K562 (cell line): ENCODE measurements at regions not wholly inside any gene's neighbourhood (a gene's known extent, or its start where the extent isn't known, plus 50 kb on each side); places are given as distances from the start of the nearest gene placed in this dataset.

Source experiments
- GABPB1 ChIP-seq: sonication (generic); formaldehyde crosslinking; IDR thresholded peaks from 2 replicates; pipeline ENCODE4 v1.8.0; 2022; ENCODE audit warnings: mild to moderate bottlenecking, missing genetic modification reagents
- HOXB6 ChIP-seq: fragments of 250-450 bp; sonication (Bioruptor Pico); IDR thresholded peaks from 2 replicates; pipeline ENCODE4 v1.5.1; 2022; ENCODE audit warnings: mild to moderate bottlenecking, borderline replicate concordance
- IRF2 ChIP-seq: sonication (generic); formaldehyde crosslinking; IDR thresholded peaks from 2 replicates; pipeline ENCODE4 v1.8.1; 2022; ENCODE audit warnings: mild to moderate bottlenecking, missing genetic modification reagents
- MYC ChIP-seq, 2 experiments: fragments of 250-450 bp in 1 of 2; sonication (Bioruptor Pico) in 1 of 2; IDR thresholded peaks; 2 replicates each; pipeline versions ENCODE4 v1.5.1 to v1.6.1; 2012 to 2021; ENCODE audit warnings: low read depth in 2 of 2, borderline replicate concordance in 1 of 2, improper control_type of control experiment in 1 of 2, low read length in 1 of 2, mild to moderate bottlenecking in 1 of 2, moderate library complexity in 1 of 2
- NFRKB ChIP-seq: fragments of 450-650 bp; IDR thresholded peaks from 2 replicates; pipeline ENCODE4 v1.6.1; 2016; ENCODE audit warnings: low read depth
- PHF8 ChIP-seq: fragments of 200-600 bp; sonication (generic); IDR thresholded peaks from 2 replicates; pipeline ENCODE4 v1.6.1; 2012; ENCODE audit warnings: mixed run types, mild to moderate bottlenecking, inconsistent platforms, low read length, moderate library complexity, borderline replicate concordance
- POLR2A ChIP-seq: fragments of 450-650 bp; conservative IDR thresholded peaks from 2 replicates; pipeline ENCODE4 v1.6.1; 2016
- ZBTB40 ChIP-seq, 2 experiments: fragments of 450-650 bp in 1 of 2; sonication (generic) in 1 of 2; formaldehyde crosslinking in 1 of 2; IDR thresholded peaks; 2 replicates each; pipeline versions ENCODE4 v1.7.1 to v1.9.0; 2016 to 2022; ENCODE audit warnings: inconsistent platforms in 1 of 2, mild to moderate bottlenecking in 1 of 2, missing genetic modification reagents in 1 of 2
- ZMIZ1 ChIP-seq, 2 experiments: fragments of 150-350 bp in 1 of 2; IDR thresholded peaks; 2 replicates each; pipeline ENCODE4 v1.6.1; 2012 to 2016; ENCODE audit warnings: low read depth in 2 of 2, low read length in 2 of 2, mild to moderate bottlenecking in 1 of 2, moderate library complexity in 1 of 2
- ZNF561 ChIP-seq: fragments of 450-650 bp; formaldehyde crosslinking; conservative IDR thresholded peaks from 2 replicates; pipeline ENCODE4 v1.4.0; 2020; ENCODE audit warnings: mild to moderate bottlenecking, moderate library complexity
- TF ChIP-seq, protein P1 (sequence below): IDR thresholded peaks from 2 replicates; pipeline ENCODE4 v1.6.1; 2012; ENCODE audit warnings: low read depth, low read length, improper control_type of control experiment, borderline replicate concordance

- TF ChIP-seq ZBTB40 (IDR thresholded peaks at IDR 0.05) (peak; percentile 94), ZBTB40 (CRISPR knock-in tag; IDR thresholded peaks at IDR 0.05) (no peak), ZNF561 (CRISPR knock-in tag) (no peak), IRF2 (CRISPR knock-in tag) (no peak), POLR2A (peak; percentile 66), PHF8 (peak; percentile 69; the same call in 1 of the 2 replicates), MYC (IDR thresholded peaks at IDR 0.05; ENCODE audit: low read depth, low read length) (no peak), MYC (CRISPR knock-in tag; IDR thresholded peaks at IDR 0.05; ENCODE audit: borderline replicate concordance, low read depth) (no peak), ZMIZ1 (IDR thresholded peaks at IDR 0.05; ENCODE audit: low read depth in 2 of 2, low read length in 2 of 2) (no peak), NFRKB (0 out of 2 replicates have a peak, but pooled peaks have one; percentile 46), GABPB1 (CRISPR knock-in tag) (peak; percentile 82; the same call in 1 of the 2 replicates), HOXB6 (no peak)
- TF ChIP-seq, protein P1, sequence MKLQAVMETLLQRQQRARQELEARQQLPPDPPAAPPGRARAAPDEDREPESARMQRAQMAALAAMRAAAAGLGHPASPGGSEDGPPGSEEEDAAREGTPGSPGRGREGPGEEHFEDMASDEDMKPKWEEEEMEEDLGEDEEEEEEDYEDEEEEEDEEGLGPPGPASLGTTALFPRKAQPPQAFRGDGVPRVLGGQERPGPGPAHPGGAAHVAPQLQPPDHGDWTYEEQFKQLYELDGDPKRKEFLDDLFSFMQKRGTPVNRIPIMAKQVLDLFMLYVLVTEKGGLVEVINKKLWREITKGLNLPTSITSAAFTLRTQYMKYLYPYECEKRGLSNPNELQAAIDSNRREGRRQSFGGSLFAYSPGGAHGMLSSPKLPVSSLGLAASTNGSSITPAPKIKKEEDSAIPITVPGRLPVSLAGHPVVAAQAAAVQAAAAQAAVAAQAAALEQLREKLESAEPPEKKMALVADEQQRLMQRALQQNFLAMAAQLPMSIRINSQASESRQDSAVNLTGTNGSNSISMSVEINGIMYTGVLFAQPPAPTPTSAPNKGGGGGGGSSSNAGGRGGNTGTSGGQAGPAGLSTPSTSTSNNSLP: no peak
Observed at GRCh38 chr4:65241257-65241997, 428.9 kb downstream of the EPHA5 start (continued).
